IPS-15b (cell line): ENCODE measurements at regions not wholly inside any gene's neighbourhood (a gene's known extent, or its start where the extent isn't known, plus 50 kb on each side); places are given as distances from the start of the nearest gene placed in this dataset.

Experiments
- H3K27me3 ChIP-seq: one replicate; pipeline ENCODE4 v1.6.1; 2013; ENCODE audit warnings: low read length; ENCODE audit not compliant: control insufficient read depth, insufficient read depth
- H3K36me3 ChIP-seq: one replicate; pipeline ENCODE4 v1.6.1; 2013; ENCODE audit warnings: low read length; ENCODE audit not compliant: control insufficient read depth, insufficient read depth
- H3K4me1 ChIP-seq: one replicate; pipeline ENCODE4 v1.6.1; 2013; ENCODE audit warnings: mild to moderate bottlenecking, low read length; ENCODE audit not compliant: control insufficient read depth, insufficient read depth
- H3K4me3 ChIP-seq: one replicate; pipeline ENCODE4 v1.5.1; 2013; ENCODE audit warnings: low read depth, low read length
- H3K9ac ChIP-seq: one replicate; pipeline ENCODE4 v1.6.1; 2013; ENCODE audit warnings: low read depth, mild to moderate bottlenecking, low read length
- H3K9me3 ChIP-seq: one replicate; pipeline ENCODE4 v1.6.1; 2013; ENCODE audit warnings: mild to moderate bottlenecking, low read length; ENCODE audit not compliant: control insufficient read depth, insufficient read depth

- Histone ChIP-seq H3K9me3 (no peaks in the 10 kb centered on the region), H3K9ac (no peak overlapping the region), H3K4me1 (no peaks in the 10 kb centered on the region), H3K27me3 (no peaks in the 10 kb centered on the region), H3K36me3 (no peaks in the 10 kb centered on the region), H3K4me3 (no peak overlapping the region)
Observed at GRCh38 chr16:80028581-80029380, 428.2 kb upstream of the MAF start.

- Histone ChIP-seq H3K4me3 (no peak overlapping the region), H3K9ac (no peak overlapping the region), H3K9me3 (no peaks in the 10 kb centered on the region)
Observed at GRCh38 chr16:80027007-80027965, 426.7 kb upstream of the MAF start.

DNA sequence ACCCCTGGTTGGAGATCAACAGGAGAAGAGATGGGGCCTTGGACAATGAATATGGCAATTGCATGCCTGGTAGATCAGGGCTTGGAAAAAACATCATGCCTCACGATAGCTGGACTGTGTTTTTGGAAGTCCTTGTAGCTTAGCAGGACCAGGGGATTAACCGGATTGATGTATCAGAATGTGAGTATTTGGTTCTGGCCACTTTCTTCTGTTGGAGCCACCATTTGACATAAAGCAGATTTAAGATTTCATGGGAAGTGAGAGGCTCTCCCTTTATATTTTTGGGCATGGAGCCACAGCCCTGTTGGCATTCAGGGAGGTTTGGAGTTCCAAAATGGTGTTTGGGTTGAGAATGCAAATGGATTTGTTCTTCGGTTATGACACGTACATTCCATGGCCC, 424.7 kb upstream of the MAF start:
- Histone ChIP-seq H3K27me3 (no peaks in the 10 kb centered on the region), H3K4me3 (no peak overlapping the region), H3K36me3 (no peaks in the 10 kb centered on the region), H3K9ac (no peak overlapping the region), H3K9me3 (no peaks in the 10 kb centered on the region), H3K4me1 (no peaks in the 10 kb centered on the region)

More at GRCh38 chr16:80027007-80027965, 426.7 kb upstream of the MAF start:
- Histone ChIP-seq H3K27me3 (no peaks in the 10 kb centered on the region), H3K36me3 (no peaks in the 10 kb centered on the region), H3K4me1 (no peaks in the 10 kb centered on the region)

DNA sequence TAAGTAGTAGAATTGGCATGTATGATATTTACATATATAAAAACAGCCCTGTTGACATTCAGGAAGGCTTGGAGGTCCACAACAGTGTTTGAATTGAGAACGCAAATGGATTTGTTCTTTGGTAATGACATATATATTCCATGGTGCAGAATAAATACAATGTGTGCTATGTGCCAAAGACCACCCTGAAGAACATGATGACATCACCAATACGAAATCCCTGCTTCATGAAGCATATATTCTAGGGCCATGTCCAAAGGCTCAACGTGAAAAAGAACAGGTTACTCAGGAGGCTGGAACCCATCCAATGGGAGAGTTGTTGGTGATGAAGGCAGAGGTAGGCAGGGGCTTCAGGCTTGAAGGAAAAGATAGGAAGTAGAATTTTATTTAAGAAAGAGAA, 423.9 kb upstream of the MAF start:
- Histone ChIP-seq H3K9ac (no peak overlapping the region), H3K4me1 (no peaks in the 10 kb centered on the region), H3K9me3 (no peaks in the 10 kb centered on the region), H3K27me3 (no peaks in the 10 kb centered on the region), H3K4me3 (no peak overlapping the region), H3K36me3 (no peaks in the 10 kb centered on the region)

GRCh38 chr16:80023865-80024264, 423.3 kb upstream of the MAF start:
- Histone ChIP-seq H3K9ac (no peak overlapping the region), H3K27me3 (no peaks in the 10 kb centered on the region), H3K36me3 (no peaks in the 10 kb centered on the region), H3K9me3 (no peaks in the 10 kb centered on the region), H3K4me1 (no peaks in the 10 kb centered on the region), H3K4me3 (no peak overlapping the region)

DNA sequence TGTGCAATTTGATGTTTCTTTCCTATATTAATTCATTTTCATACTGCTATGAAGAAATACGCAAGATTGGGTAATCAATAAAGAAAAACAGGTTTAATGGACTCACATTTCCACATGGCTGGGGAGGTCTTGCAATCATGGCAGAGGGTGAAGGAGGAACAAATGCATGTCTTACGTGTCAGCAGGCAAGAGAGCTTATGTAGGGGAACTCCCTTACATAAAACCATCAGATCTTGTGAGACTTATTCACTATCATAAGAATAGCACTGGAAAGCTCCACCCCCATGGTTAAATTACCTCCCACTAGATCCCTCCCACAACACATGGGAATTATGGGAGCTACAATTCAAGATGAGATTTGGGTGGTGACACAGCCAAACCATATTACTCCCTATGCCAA, 418.9 kb upstream of the MAF start:
- Histone ChIP-seq H3K9me3 (no peaks in the 10 kb centered on the region), H3K9ac (no peak overlapping the region), H3K4me3 (no peak overlapping the region), H3K4me1 (no peaks in the 10 kb centered on the region), H3K27me3 (no peaks in the 10 kb centered on the region), H3K36me3 (no peaks in the 10 kb centered on the region)

- H3K4me1 ChIP-seq: no peaks in the 10 kb centered on the region
Observed at GRCh38 chr16:80018466-80018865, 417.9 kb upstream of the MAF start.

GRCh38 chr16:80016731-80017326, 416.3 kb upstream of the MAF start:
- H3K4me1 ChIP-seq: no peaks in the 10 kb centered on the region
- no peaks in the 10 kb centered on the region for H3K9me3 ChIP-seq
- H3K4me3 ChIP-seq: no peak overlapping the region
- no peaks in the 10 kb centered on the region for H3K27me3 ChIP-seq
- H3K9ac ChIP-seq: no peak overlapping the region
- H3K36me3 ChIP-seq: no peaks in the 10 kb centered on the region

More at GRCh38 chr16:80018466-80018865, 417.9 kb upstream of the MAF start:
- Histone ChIP-seq H3K36me3 (no peaks in the 10 kb centered on the region), H3K9me3 (no peaks in the 10 kb centered on the region), H3K4me3 (no peak overlapping the region), H3K27me3 (no peaks in the 10 kb centered on the region), H3K9ac (no peak overlapping the region)

DNA sequence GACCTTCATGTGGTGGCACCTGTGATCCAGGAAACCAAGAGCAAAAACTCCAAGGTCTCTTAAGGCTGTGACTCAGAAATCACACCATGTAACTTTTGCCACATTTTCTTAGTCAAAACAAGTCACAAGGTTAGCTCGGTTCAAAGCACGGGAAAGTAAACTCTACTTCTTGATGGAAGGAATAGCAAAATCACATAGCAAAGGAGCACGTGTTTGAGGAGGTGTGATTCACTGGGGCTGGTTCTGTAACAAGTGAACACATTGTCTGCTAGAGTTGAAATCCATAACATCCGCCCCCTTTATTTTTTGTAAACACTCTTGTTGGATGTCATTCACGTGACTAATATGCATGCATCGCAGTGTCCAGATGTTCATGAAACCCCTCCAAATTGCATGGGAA, 415.0 kb upstream of the MAF start:
- Histone ChIP-seq H3K27me3 (no peaks in the 10 kb centered on the region), H3K36me3 (no peaks in the 10 kb centered on the region), H3K9ac (no peak overlapping the region), H3K4me1 (no peaks in the 10 kb centered on the region), H3K4me3 (no peak overlapping the region), H3K9me3 (no peaks in the 10 kb centered on the region)

GRCh38 chr16:80014241-80014939, 413.9 kb upstream of the MAF start:
- Histone ChIP-seq H3K9me3 (no peaks in the 10 kb centered on the region), H3K9ac (no peak overlapping the region), H3K4me3 (no peak overlapping the region), H3K4me1 (no peaks in the 10 kb centered on the region), H3K27me3 (no peaks in the 10 kb centered on the region), H3K36me3 (no peaks in the 10 kb centered on the region)

- H3K4me1 ChIP-seq: no peaks in the 10 kb centered on the region
- no peak overlapping the region for H3K9ac ChIP-seq
- no peaks in the 10 kb centered on the region for H3K9me3 ChIP-seq
- no peak overlapping the region for H3K4me3 ChIP-seq
- no peaks in the 10 kb centered on the region for H3K27me3 ChIP-seq
- H3K36me3 ChIP-seq: no peaks in the 10 kb centered on the region
Observed at GRCh38 chr16:80012586-80012985, 412.0 kb upstream of the MAF start.
